A673 (cell line): ENCODE measurements at regions not wholly inside any gene's neighbourhood (a gene's known extent, or its start where the extent isn't known, plus 50 kb on each side); places are given as distances from the start of the nearest gene placed in this dataset.

Experiments used
- BruUV-seq: library from RNA; stranded (reverse); fragments of 400-500 nt; replicated peaks from 2 replicates; lab custom pipeline; 2021; lab: Mats Ljungman, UMichigan
- CTCF ChIA-PET: fragments of 300-600 bp; sonication (Branson Sonifier 250); formaldehyde crosslinking; loops from one replicate; lab custom pipeline; 2022; ENCODE audit warnings: antibody characterized with exemption; lab: Charles Lee
- POLR2A ChIA-PET: fragments of 300-600 bp; sonication (Branson Sonifier 250); formaldehyde crosslinking; loops from one replicate; lab custom pipeline; 2022; ENCODE audit warnings: antibody characterized with exemption; ENCODE audit not compliant: low non-redundant PET; lab: Charles Lee
- DNase-seq: peaks from one replicate; pipeline ENCODE4 v3.0.0-alpha.2; 2015; ENCODE audit warnings: low spot score
- H3K27ac ChIP-seq: fragments of 200-600 bp; sonication (generic); 2 replicates; pipeline ENCODE4 v1.5.1; 2016; ENCODE audit warnings: mixed run types, low read depth, mild to moderate bottlenecking, mixed read lengths, antibody characterized with exemption, low read length; ENCODE audit not compliant: poor library complexity, severe bottlenecking
- H3K27me3 ChIP-seq: fragments of 200-600 bp; sonication (generic); replicated peaks from 2 replicates; pipeline ENCODE4 v1.6.1; 2017; ENCODE audit warnings: mixed run types, low read depth, mild to moderate bottlenecking, mixed read lengths, antibody characterized with exemption, low read length; ENCODE audit not compliant: insufficient read depth, poor library complexity
- H3K36me3 ChIP-seq: fragments of 200-600 bp; sonication (generic); 2 replicates; pipeline ENCODE4 v1.6.1; 2016; ENCODE audit warnings: mixed run types, mild to moderate bottlenecking, mixed read lengths, antibody characterized with exemption, low read length; ENCODE audit not compliant: insufficient read depth, poor library complexity, severe bottlenecking
- H3K4me1 ChIP-seq: fragments of 200-600 bp; sonication (generic); 2 replicates; pipeline ENCODE4 v1.6.1; 2017; ENCODE audit warnings: mixed run types, mild to moderate bottlenecking, mixed read lengths, antibody characterized with exemption, low read length; ENCODE audit not compliant: insufficient read depth, poor library complexity, severe bottlenecking
- H3K4me3 ChIP-seq: fragments of 200-600 bp; sonication (generic); 2 replicates; pipeline ENCODE4 v1.5.1; 2016; ENCODE audit warnings: low read depth, mixed run types, mild to moderate bottlenecking, mixed read lengths, low read length; ENCODE audit not compliant: poor library complexity, severe bottlenecking
- H3K9me3 ChIP-seq: fragments of 200-600 bp; sonication (generic); 2 replicates; pipeline ENCODE4 v1.6.1; 2016; ENCODE audit warnings: mixed run types, low read depth, mild to moderate bottlenecking, mixed read lengths, antibody characterized with exemption, low read length; ENCODE audit not compliant: poor library complexity, severe bottlenecking
- EZH2 ChIP-seq: fragments of 200-600 bp; sonication (generic); IDR thresholded peaks from 2 replicates; pipeline ENCODE4 v1.6.1; 2017; ENCODE audit warnings: borderline replicate concordance, low read depth, mild to moderate bottlenecking, mixed read lengths, antibody characterized with exemption, low read length; ENCODE audit not compliant: poor library complexity, severe bottlenecking
- intact Hi-C: fragments of 100-400 bp; cut with micrococcal nuclease; formaldehyde crosslinking; loops from one replicate; pipeline ENCODE4 v1.10.0; 2022; ENCODE audit not compliant: unreplicated experiment
- TF ChIP-seq, protein P1 (sequence below): fragments of 300-800, 200-600 bp; sonication (generic); conservative IDR thresholded peaks from 2 replicates; pipeline ENCODE4 v1.5.1; 2017; ENCODE audit warnings: low read depth, mild to moderate bottlenecking, antibody characterized with exemption, low read length, moderate library complexity, mixed read lengths

GRCh38 chr1:55477953-55478352, 262.8 kb upstream of the USP24 start:
- TF ChIP-seq, protein P1, sequence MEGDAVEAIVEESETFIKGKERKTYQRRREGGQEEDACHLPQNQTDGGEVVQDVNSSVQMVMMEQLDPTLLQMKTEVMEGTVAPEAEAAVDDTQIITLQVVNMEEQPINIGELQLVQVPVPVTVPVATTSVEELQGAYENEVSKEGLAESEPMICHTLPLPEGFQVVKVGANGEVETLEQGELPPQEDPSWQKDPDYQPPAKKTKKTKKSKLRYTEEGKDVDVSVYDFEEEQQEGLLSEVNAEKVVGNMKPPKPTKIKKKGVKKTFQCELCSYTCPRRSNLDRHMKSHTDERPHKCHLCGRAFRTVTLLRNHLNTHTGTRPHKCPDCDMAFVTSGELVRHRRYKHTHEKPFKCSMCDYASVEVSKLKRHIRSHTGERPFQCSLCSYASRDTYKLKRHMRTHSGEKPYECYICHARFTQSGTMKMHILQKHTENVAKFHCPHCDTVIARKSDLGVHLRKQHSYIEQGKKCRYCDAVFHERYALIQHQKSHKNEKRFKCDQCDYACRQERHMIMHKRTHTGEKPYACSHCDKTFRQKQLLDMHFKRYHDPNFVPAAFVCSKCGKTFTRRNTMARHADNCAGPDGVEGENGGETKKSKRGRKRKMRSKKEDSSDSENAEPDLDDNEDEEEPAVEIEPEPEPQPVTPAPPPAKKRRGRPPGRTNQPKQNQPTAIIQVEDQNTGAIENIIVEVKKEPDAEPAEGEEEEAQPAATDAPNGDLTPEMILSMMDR: no peak
- no peak for TF ChIP-seq EZH2
- Histone ChIP-seq H3K36me3 (no peaks in the 10 kb centered on the region), H3K4me3 (no peak overlapping the region), H3K27ac (no peak overlapping the region), H3K27me3 (peaks cover 60% of the 10 kb centered on the region), H3K4me1 (no peaks in the 10 kb centered on the region), H3K9me3 (no peaks in the 10 kb centered on the region)
- ChIA-PET CTCF (no interaction called here), POLR2A (no interaction called here)
- no peak for DNase-seq
- intact Hi-C loops: loop anchor here (5.0 kb wide), 1 partner anchor 1104 kb away; no protein-coding TSS in a partner anchor
- BruUV-seq: no TSS peak

GRCh38 chr1:55476445-55477015, 261.4 kb upstream of the USP24 start:
- DNase-seq: no peak
- intact Hi-C loops: loop anchor here (5.0 kb wide), 1 partner anchor 1106 kb away; no protein-coding TSS in a partner anchor
- BruUV-seq: no TSS peak
- no peaks in the 10 kb centered on the region for H3K36me3 ChIP-seq
- no peak overlapping the region for H3K4me3 ChIP-seq
- no peaks in the 10 kb centered on the region for H3K9me3 ChIP-seq
- H3K27ac ChIP-seq: no peak overlapping the region
- H3K4me1 ChIP-seq: no peaks in the 10 kb centered on the region
- peaks cover 48% of the 10 kb centered on the region for H3K27me3 ChIP-seq
- POLR2A ChIA-PET: no interaction called here
- TF ChIP-seq, protein P1: no peak
- no peak for TF ChIP-seq EZH2
- CTCF ChIA-PET: no interaction called here

DNA sequence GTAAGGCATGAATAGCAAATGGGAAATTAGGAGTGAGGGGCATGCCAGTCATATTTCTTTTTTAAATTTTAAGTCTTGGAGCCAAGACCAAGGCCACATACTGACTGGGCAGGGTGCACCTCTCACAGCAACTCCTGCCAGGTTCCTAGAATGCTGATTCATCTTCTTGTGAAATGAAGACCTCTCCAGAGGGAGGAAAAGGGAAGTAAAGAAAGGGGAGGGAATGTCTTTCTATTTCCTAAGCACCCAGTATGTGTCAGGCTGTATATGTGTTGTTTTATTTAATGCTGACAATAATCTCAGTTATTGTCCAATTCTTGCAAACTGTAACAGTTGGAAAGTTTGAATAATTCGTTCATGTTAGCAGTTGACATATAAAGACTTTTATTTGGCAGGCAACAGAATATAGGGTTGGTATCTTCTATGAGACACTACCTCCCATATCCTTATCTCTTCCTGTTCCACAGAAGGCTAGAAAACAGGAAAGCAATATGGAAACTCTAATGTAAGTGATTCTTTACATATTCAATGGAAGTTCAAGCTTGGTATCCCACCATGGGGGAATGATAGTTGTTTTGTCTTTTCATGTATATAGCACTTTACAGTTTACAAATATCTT, 259.1 kb upstream of the USP24 start:
- intact Hi-C loops: no loop called here
- POLR2A ChIA-PET: no interaction called here
- H3K27me3 ChIP-seq: peaks cover 45% of the 10 kb centered on the region
- no peaks in the 10 kb centered on the region for H3K9me3 ChIP-seq
- H3K4me3 ChIP-seq: no peak overlapping the region
- BruUV-seq: no TSS peak
- CTCF ChIA-PET: no interaction called here
- DNase-seq: no peak
- no peak overlapping the region for H3K27ac ChIP-seq
- no peaks in the 10 kb centered on the region for H3K36me3 ChIP-seq
- H3K4me1 ChIP-seq: no peaks in the 10 kb centered on the region
- no peak for TF ChIP-seq EZH2
- TF ChIP-seq, protein P1: no peak
